RWPE2 (cell line): ENCODE measurements at regions not wholly inside any gene's neighbourhood (a gene's known extent, or its start where the extent isn't known, plus 50 kb on each side); places are given as distances from the start of the nearest gene placed in this dataset.
A peak's percentile ranks its signal among the peaks of the same experiment; 100 is the strongest.
"Not testable (repeated sequence)": the region's sequence is repeated elsewhere in the genome, so short reads cannot be mapped to it uniquely, and the experiment has no call there.

Experiments
- ATAC-seq: fragments of 200-7000 bp; cut with Tn5 transposase; 3 replicates; pipeline ENCODE4 v1.9.1; 2021; ENCODE audit warnings: low read depth
- DNase-seq: peaks from one replicate; pipeline ENCODE4 v3.0.0-alpha.2; 2020; ENCODE audit warnings: low spot score
- H3K27ac ChIP-seq: fragments of 450-650 bp; 2 replicates; pipeline ENCODE4 v1.5.1; 2017; ENCODE audit warnings: mild to moderate bottlenecking; ENCODE audit not compliant: poor library complexity, severe bottlenecking
- H3K27me3 ChIP-seq: fragments of 250-450 bp; sonication (Bioruptor Pico); 2 replicates; pipeline ENCODE4 v1.5.1; 2021; ENCODE audit warnings: mild to moderate bottlenecking, moderate library complexity; ENCODE audit not compliant: insufficient read depth, poor library complexity, severe bottlenecking
- H3K36me3 ChIP-seq: fragments of 250-450 bp; sonication (Bioruptor Pico); 2 replicates; pipeline ENCODE4 v1.5.1; 2020; ENCODE audit warnings: low read depth, mild to moderate bottlenecking, moderate library complexity
- H3K4me1 ChIP-seq: fragments of 250-450 bp; sonication (Bioruptor Pico); 2 replicates; pipeline ENCODE4 v1.5.1; 2021; ENCODE audit warnings: mild to moderate bottlenecking, moderate library complexity; ENCODE audit not compliant: insufficient read depth, poor library complexity, severe bottlenecking
- H3K4me3 ChIP-seq: fragments of 250-450 bp; sonication (Bioruptor Pico); 2 replicates; pipeline ENCODE4 v1.5.1; 2021; ENCODE audit warnings: mild to moderate bottlenecking, moderate library complexity; ENCODE audit not compliant: severe bottlenecking
- H3K9me3 ChIP-seq: fragments of 250-450 bp; sonication (Bioruptor Pico); 2 replicates; pipeline ENCODE4 v1.5.1; 2021; ENCODE audit warnings: mild to moderate bottlenecking, moderate library complexity; ENCODE audit not compliant: severe bottlenecking
- CTCF ChIP-seq: fragments of 450-650 bp; IDR thresholded peaks from one replicate; pipeline ENCODE4 v1.5.1; 2017; ENCODE audit warnings: mild to moderate bottlenecking, moderate library complexity; ENCODE audit not compliant: poor library complexity, severe bottlenecking

- Histone ChIP-seq H3K27ac (no peak overlapping the region), H3K4me3 (no peak overlapping the region), H3K4me1 (peaks cover 5% of the 10 kb centered on the region), H3K36me3 (no peaks in the 10 kb centered on the region), H3K9me3 (no peaks in the 10 kb centered on the region), H3K27me3 (no peaks in the 10 kb centered on the region)
- no peak for ATAC-seq
- TF ChIP-seq CTCF: no peak
- DNase-seq: no peak
Observed at GRCh38 chr2:113341191-113341869, 62.6 kb upstream of the PAX8 start.

GRCh38 chr2:113337809-113338208, 59.1 kb upstream of the PAX8 start:
- ATAC-seq (no peak), DNase-seq (no peak)
- Histone ChIP-seq H3K9me3 (no peaks in the 10 kb centered on the region), H3K27me3 (no peaks in the 10 kb centered on the region), H3K36me3 (no peaks in the 10 kb centered on the region), H3K4me1 (peaks cover 5% of the 10 kb centered on the region), H3K27ac (no peak overlapping the region), H3K4me3 (no peak overlapping the region)
- no peak for TF ChIP-seq CTCF

GRCh38 chr2:113336040-113336439, 57.3 kb upstream of the PAX8 start:
- not testable (repeated sequence) for H3K4me3 ChIP-seq, H3K27me3 ChIP-seq, H3K36me3 ChIP-seq, H3K4me1 ChIP-seq, H3K9me3 ChIP-seq, H3K27ac ChIP-seq, DNase-seq
- ATAC-seq: peak; percentile 35; the same call in 1 of the 3 replicates

- no peak for TF ChIP-seq CTCF
- Histone ChIP-seq H3K4me1 (peaks cover 21% of the 10 kb centered on the region), H3K9me3 (no peaks in the 10 kb centered on the region), H3K27me3 (no peaks in the 10 kb centered on the region), H3K36me3 (no peaks in the 10 kb centered on the region), H3K4me3 (no peak overlapping the region), H3K27ac (no peak overlapping the region)
- ATAC-seq (no peak), DNase-seq (no peak)
Observed at GRCh38 chr2:113334147-113334546, 55.4 kb upstream of the PAX8 start.

- not testable (repeated sequence) for H3K9me3 ChIP-seq, H3K27me3 ChIP-seq, H3K27ac ChIP-seq, H3K4me3 ChIP-seq, H3K36me3 ChIP-seq, DNase-seq, ATAC-seq
- peaks cover 23% of the 10 kb centered on the region for H3K4me1 ChIP-seq
Observed at GRCh38 chr2:113333735-113334134, 55.0 kb upstream of the PAX8 start.

GRCh38 chr2:113330060-113330767, 51.5 kb upstream of the PAX8 start:
- not testable (repeated sequence) for H3K4me3 ChIP-seq, H3K36me3 ChIP-seq, H3K9me3 ChIP-seq, H3K27me3 ChIP-seq, DNase-seq
- Histone ChIP-seq H3K27ac (peak overlapping the region; percentile 100), H3K4me1 (peaks cover 38% of the 10 kb centered on the region)
- ATAC-seq: peak; percentile 83

- not testable (repeated sequence) for H3K27me3 ChIP-seq, H3K4me3 ChIP-seq, H3K9me3 ChIP-seq, H3K36me3 ChIP-seq
- DNase-seq (peak; percentile 73), ATAC-seq (peak; percentile 74)
- peaks cover 38% of the 10 kb centered on the region for H3K4me1 ChIP-seq
- peak overlapping the region; percentile 100 for H3K27ac ChIP-seq
Observed at GRCh38 chr2:113328973-113329372, 50.3 kb upstream of the PAX8 start.

- H3K36me3 ChIP-seq, H3K9me3 ChIP-seq, DNase-seq, H3K27me3 ChIP-seq, H3K4me3 ChIP-seq: not testable (repeated sequence)
- Histone ChIP-seq H3K4me1 (peaks cover 38% of the 10 kb centered on the region), H3K27ac (peak overlapping the region; percentile 100)
- peak; percentile 29; the same call in 2 of the 3 replicates for ATAC-seq
Observed at GRCh38 chr2:113328572-113328971, 49.9 kb upstream of the PAX8 start.
